ENCODE measurements at regions not wholly inside any gene's neighbourhood (a gene's known extent, or its start where the extent isn't known, plus 50 kb on each side); places are given as distances from the start of the nearest gene placed in this dataset. TPM values are rescaled to one million over a fixed set of nuclear protein-coding genes. Genes with fewer than 3 reads are reported as not detected.
"Not testable (repeated sequence)": the region's sequence is repeated elsewhere in the genome, so short reads cannot be mapped to it uniquely, and the experiment has no call there.

GRCh38 chr7:32639122-32639521 lies 143.8 kb downstream of the AVL9 start:
- Histone ChIP-seq H3K36me3 (no peaks in the 10 kb centered on the region), H3K27me3 (no peaks in the 10 kb centered on the region), H3K9me3 (peaks cover 4% of the 10 kb centered on the region), H3K4me1 (no peaks in the 10 kb centered on the region), H3K27ac (no peak overlapping the region), H3K4me3 (no peak overlapping the region)
- DNase-seq (ENCODE audit: extremely low spot score in 2 of 2), result no peak
- TF ChIP-seq POLR2A (IDR thresholded peaks at IDR 0.05), result no peak
- TF ChIP-seq, protein P1, sequence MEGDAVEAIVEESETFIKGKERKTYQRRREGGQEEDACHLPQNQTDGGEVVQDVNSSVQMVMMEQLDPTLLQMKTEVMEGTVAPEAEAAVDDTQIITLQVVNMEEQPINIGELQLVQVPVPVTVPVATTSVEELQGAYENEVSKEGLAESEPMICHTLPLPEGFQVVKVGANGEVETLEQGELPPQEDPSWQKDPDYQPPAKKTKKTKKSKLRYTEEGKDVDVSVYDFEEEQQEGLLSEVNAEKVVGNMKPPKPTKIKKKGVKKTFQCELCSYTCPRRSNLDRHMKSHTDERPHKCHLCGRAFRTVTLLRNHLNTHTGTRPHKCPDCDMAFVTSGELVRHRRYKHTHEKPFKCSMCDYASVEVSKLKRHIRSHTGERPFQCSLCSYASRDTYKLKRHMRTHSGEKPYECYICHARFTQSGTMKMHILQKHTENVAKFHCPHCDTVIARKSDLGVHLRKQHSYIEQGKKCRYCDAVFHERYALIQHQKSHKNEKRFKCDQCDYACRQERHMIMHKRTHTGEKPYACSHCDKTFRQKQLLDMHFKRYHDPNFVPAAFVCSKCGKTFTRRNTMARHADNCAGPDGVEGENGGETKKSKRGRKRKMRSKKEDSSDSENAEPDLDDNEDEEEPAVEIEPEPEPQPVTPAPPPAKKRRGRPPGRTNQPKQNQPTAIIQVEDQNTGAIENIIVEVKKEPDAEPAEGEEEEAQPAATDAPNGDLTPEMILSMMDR (IDR thresholded peaks at IDR 0.05), result no peak
- TF ChIP-seq POLR2AphosphoS5 (IDR thresholded peaks at IDR 0.05; ENCODE audit: insufficient read depth in 1 of 2, low read depth in 1 of 2), result no peak
- intact Hi-C loops (cut with DNase I), result no loop called here

DNA sequence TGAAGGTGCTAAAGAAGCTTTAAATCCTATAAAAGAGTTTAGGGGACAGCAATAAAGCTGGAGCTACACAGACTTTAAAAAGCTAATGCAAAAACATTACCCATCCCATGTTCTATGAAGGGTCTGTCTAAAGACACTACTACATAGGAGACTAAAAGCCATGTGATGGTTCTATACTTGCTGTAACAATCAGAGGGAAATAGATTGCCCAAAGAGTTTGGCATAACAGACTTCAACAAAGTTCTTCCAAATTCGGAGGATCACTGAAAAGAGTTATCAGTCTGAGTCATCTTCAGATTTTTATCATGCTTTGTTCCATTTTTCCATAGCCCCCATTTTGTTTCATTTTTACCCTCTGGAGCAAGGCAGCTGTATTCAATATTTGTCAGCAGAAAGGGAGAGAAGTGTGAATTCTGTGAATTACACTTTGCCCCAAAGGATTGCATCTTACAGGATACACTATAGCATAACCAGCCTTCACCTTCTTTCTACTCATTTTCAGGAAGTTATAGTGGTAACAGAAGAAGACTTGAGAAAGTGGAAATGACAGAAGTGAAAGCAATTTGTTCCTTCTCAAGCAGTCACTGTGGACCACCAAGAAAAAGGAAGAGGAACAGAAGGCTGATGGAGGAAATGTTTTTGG lies 143.3 kb downstream of the AVL9 start:
- H3K36me3 ChIP-seq; H3K4me3 ChIP-seq; H3K4me1 ChIP-seq; DNase-seq (ENCODE audit: extremely low spot score in 2 of 2); H3K27me3 ChIP-seq; H3K27ac ChIP-seq; intact Hi-C loops (cut with DNase I); H3K9me3 ChIP-seq: not testable (repeated sequence)

Small RNAs in the stretch of these regions (microRNA-seq; reads per million reads assigned to microRNA genes)
- gene MIR550A2 (ENCODE audit: borderline number of aligned reads, borderline replicate concordance), result not detected
- not detected for gene MIR550B2 (ENCODE audit: borderline number of aligned reads, borderline replicate concordance)

Small RNAs in the stretch of these regions (small RNA-seq; reads per million reads assigned to genes)
- not detected for gene AC018645.1
- gene MIR550A2, result not detected
- not detected for gene RF00322
